HG03175 (cell line): ENCODE measurements at regions not wholly inside any gene's neighbourhood (a gene's known extent, or its start where the extent isn't known, plus 50 kb on each side); places are given as distances from the start of the nearest gene placed in this dataset.
A peak's percentile ranks its signal among the peaks of the same experiment; 100 is the strongest.
"Not testable (repeated sequence)": the region's sequence is repeated elsewhere in the genome, so short reads cannot be mapped to it uniquely, and the experiment has no call there.

Source experiments
- ATAC-seq: cut with Tn5 transposase; IDR thresholded peaks from one replicate; pipeline ENCODE4 v1.9.1; 2021; ENCODE audit warnings: mild to moderate bottlenecking, moderate library complexity; ENCODE audit not compliant: unreplicated experiment

DNA sequence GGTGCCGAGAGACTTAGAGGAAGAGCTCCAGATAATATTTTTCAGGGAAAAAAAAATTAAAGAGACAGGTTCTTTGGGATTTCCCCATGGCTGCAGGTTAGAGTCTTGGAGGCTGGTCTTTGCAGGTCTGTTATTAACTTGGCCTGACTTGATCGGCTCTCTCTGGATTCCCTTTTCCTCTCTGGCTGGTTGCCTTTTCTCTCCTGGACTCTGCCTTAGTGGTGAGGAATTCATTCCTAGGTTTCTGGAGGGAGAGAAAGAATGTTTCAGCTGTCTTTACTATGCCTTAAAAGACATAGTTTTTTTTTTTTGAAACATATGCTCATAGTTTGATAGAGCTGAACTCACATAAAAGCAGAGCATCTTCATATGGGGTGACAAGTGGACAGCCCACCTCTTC is 336.3 kb downstream of the BMP4 start:
- ATAC-seq = no peak

DNA sequence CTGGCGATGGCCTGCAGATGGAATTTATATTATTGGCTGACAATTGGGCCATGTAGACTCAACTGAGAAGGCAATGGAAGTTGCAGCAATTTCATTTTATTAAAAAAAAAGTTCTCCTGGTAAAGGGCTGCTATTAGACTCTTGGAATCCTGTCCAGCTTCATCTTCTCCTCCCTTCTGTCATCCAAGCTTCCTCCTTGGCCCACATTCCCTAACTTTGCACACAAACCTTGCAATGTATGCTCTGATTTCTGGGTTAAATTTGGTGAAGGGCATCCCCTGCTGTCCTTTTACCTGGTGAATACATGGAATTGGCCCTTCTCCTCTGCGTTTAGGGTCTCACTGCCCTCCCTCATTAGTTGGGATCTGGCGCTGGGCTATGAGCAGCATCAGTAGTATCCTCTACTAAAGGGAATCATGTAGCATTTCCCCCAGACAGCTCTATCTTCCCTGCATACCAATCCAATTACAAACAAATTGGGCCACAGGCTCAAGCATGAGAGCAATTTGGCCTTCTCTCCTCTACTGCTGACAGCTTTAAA is 336.9 kb downstream of the BMP4 start:
- ATAC-seq = no peak

- ATAC-seq = not testable (repeated sequence)
These were observed 340.1 kb downstream of the BMP4 start for GRCh38 chr14:53616536-53616935.

- no peak for ATAC-seq
These were observed 341.4 kb downstream of the BMP4 start for GRCh38 chr14:53615252-53615651.

GRCh38 chr14:53613404-53614253 is 343.0 kb downstream of the BMP4 start:
- peak; percentile 96 for ATAC-seq

- no peak for ATAC-seq
These were observed 345.7 kb downstream of the BMP4 start for GRCh38 chr14:53610947-53611346.

- ATAC-seq = no peak
These were observed 347.6 kb downstream of the BMP4 start for GRCh38 chr14:53609009-53609408.

- no peak for ATAC-seq
These were observed 348.3 kb downstream of the BMP4 start for GRCh38 chr14:53608369-53608768.

GRCh38 chr14:53606203-53606602 is 350.4 kb downstream of the BMP4 start:
- ATAC-seq = no peak

- ATAC-seq = no peak
These were observed 351.1 kb downstream of the BMP4 start for GRCh38 chr14:53605562-53605961.

DNA sequence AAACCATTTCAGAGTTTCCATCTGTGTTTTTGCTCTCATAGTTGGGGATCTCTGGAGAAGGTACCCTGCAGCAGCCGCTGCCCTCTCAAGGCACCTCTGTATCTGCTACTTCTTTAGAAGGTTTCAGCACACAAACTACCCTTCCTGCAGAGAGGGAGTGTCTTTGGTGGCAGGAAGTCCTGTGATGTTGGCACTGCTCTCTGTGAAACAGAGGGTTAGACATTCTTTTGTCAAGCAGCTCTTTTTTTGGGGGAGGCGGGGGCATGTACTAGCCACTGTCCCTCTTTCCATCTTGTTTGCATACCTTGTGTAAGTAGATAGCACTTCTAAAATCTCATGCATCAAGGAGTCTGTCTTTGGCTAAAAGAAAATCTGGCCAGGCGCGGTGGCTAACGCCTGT is 352.6 kb downstream of the BMP4 start:
- no peak for ATAC-seq

- ATAC-seq = no peak
These were observed 355.2 kb downstream of the BMP4 start for GRCh38 chr14:53601409-53601808.

DNA sequence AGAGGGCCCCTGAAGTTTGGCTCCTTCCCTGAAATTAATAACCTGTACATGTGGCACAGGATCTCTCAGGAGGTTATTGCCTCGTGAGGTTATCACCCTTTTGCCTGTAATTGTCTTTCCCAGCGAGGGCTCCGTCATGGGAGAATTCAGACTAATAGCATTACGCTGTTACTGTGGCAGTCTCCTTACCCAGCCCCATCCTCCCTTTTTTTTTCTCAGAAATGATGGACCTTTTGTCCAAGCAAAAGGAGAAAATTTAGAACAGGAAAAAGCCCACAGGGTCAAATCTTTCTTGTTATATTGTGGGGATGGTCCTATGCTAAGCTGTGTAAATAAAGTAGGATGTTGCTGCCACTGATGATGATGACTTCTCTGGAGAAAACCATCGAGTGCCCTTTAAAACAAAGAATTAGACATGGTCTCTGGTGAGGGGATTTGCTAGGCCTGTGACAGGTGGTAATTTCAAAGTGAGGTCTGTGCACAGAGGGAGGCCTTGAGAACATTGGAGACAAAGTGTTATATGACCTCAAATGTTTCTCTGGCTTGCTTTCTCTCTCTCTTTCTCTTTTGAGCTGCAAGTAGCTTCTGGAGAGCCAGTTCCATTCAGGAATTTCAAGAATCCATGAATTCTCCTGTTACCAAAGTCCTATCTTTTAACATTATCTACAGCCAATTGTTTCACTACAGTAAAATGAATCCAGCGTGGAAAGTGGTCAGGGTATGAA is 357.2 kb downstream of the BMP4 start:
- ATAC-seq = no peak

DNA sequence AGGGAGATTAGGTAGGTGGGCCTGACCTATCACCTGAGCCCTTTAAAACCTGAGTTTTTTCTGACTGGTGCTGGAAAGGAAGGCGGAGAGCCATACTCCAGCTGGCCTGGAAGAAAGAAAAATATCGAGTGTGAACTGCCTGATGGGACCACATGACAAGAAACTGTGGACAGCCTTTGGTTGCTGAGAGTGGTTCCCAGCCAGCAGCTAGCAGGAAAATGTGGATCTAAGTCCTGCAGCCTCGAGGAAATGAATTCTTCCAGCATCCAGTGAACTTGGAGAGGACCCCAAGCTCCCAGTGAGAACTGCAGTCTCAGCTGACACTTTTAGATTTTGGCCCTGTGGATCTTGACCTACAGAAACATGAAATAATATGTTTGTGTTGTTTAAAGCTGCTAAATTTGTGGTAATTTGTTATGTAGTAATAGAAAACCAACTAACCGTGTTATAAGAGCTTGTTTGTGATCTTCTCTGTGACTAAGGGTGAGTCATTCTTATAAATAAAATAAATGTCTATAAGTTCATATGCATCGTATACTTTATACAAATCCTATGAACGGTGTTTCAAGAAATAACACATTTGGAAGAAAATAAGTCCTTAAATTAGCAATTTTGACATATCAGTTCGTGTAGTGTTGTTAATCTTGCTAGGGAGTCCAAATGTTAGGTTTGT is 359.6 kb downstream of the BMP4 start:
- ATAC-seq = no peak

GRCh38 chr14:53591816-53592215 is 364.8 kb downstream of the BMP4 start:
- ATAC-seq = no peak

GRCh38 chr14:53581504-53581903 is 375.1 kb downstream of the BMP4 start:
- no peak for ATAC-seq

GRCh38 chr14:53571641-53572328 is 384.8 kb downstream of the BMP4 start:
- no peak for ATAC-seq

- peak; percentile 95 for ATAC-seq
These were observed 385.9 kb downstream of the BMP4 start for GRCh38 chr14:53570411-53571387.

- no peak for ATAC-seq
These were observed 387.2 kb downstream of the BMP4 start for GRCh38 chr14:53569446-53569845.
